ENCODE measurements at regions not wholly inside any gene's neighbourhood (a gene's known extent, or its start where the extent isn't known, plus 50 kb on each side); places are given as distances from the start of the nearest gene placed in this dataset.

GRCh38 chr2:194700116-194700515 is 956.9 kb upstream of the SLC39A10 start:
- Histone ChIP-seq H3K27ac (no peak overlapping the region), H3K27me3 (ENCODE audit: insufficient read depth, low read depth, severe bottlenecking) (no peaks in the 10 kb centered on the region), H3K36me3 (no peaks in the 10 kb centered on the region), H3K9me3 (ENCODE audit: severe bottlenecking) (no peaks in the 10 kb centered on the region), H3K4me3 (ENCODE audit: low read depth, low read length) (no peak overlapping the region)
- no peak for DNase-seq
- TF ChIP-seq, protein P1, sequence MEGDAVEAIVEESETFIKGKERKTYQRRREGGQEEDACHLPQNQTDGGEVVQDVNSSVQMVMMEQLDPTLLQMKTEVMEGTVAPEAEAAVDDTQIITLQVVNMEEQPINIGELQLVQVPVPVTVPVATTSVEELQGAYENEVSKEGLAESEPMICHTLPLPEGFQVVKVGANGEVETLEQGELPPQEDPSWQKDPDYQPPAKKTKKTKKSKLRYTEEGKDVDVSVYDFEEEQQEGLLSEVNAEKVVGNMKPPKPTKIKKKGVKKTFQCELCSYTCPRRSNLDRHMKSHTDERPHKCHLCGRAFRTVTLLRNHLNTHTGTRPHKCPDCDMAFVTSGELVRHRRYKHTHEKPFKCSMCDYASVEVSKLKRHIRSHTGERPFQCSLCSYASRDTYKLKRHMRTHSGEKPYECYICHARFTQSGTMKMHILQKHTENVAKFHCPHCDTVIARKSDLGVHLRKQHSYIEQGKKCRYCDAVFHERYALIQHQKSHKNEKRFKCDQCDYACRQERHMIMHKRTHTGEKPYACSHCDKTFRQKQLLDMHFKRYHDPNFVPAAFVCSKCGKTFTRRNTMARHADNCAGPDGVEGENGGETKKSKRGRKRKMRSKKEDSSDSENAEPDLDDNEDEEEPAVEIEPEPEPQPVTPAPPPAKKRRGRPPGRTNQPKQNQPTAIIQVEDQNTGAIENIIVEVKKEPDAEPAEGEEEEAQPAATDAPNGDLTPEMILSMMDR (IDR thresholded peaks at IDR 0.05; ENCODE audit: low read depth, low read length) = no peak

DNA sequence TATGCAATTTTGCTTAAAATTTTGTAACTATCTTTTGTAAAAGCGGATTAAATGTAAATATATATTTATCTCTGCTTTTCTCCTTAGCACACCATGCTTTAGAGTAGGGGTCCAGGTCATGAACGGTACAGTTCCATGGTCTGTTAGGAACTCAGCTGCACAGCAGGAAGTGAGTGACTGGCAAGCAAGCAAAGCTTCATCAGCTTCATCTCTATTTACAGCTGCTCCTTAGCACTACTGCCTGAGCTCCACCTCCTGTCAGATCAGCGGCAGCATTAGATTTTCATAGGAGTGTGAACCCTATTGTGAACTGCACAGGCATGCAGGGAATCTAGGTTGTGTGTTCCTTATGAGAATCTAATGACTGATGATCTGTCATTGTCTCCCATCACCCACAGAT is 959.0 kb upstream of the SLC39A10 start:
- H3K36me3 ChIP-seq = no peaks in the 10 kb centered on the region
- no peaks in the 10 kb centered on the region for H3K9me3 ChIP-seq (ENCODE audit: severe bottlenecking)
- H3K4me3 ChIP-seq (ENCODE audit: low read depth, low read length) = no peak overlapping the region
- TF ChIP-seq, protein P1 (IDR thresholded peaks at IDR 0.05; ENCODE audit: low read depth, low read length) = no peak
- peak; percentile 21 for DNase-seq
- no peak overlapping the region for H3K27ac ChIP-seq
- no peaks in the 10 kb centered on the region for H3K27me3 ChIP-seq (ENCODE audit: insufficient read depth, low read depth, severe bottlenecking)

- no peak for DNase-seq
- H3K4me3 ChIP-seq (ENCODE audit: low read depth, low read length) = no peak overlapping the region
- no peaks in the 10 kb centered on the region for H3K27me3 ChIP-seq (ENCODE audit: insufficient read depth, low read depth, severe bottlenecking)
- TF ChIP-seq, protein P1 (IDR thresholded peaks at IDR 0.05; ENCODE audit: low read depth, low read length) = no peak
- H3K9me3 ChIP-seq (ENCODE audit: severe bottlenecking) = no peaks in the 10 kb centered on the region
- H3K36me3 ChIP-seq = no peaks in the 10 kb centered on the region
- H3K27ac ChIP-seq = no peak overlapping the region
Measured at GRCh38 chr2:194697439-194697838, 959.6 kb upstream of the SLC39A10 start.

DNA sequence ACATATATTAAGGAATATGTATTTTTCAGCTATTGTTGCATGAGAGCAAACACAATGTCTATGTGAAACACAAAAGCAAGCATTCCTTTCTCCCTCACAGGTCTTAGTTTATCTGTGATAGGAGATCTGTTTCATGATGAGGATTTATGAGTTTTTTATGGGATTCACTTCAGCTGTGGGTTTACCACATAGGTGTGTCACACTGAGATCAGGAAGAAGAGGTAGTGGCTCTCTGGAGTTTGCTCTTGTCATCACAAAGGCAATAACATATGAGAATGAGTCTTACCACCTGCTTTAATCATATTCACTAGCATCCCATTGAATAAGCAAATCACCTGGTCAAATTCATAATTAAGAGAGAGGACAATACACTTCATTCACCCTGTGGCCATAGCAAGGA is 960.3 kb upstream of the SLC39A10 start:
- Histone ChIP-seq H3K36me3 (no peaks in the 10 kb centered on the region), H3K9me3 (ENCODE audit: severe bottlenecking) (no peaks in the 10 kb centered on the region), H3K4me3 (ENCODE audit: low read depth, low read length) (no peak overlapping the region), H3K27ac (no peak overlapping the region), H3K27me3 (ENCODE audit: insufficient read depth, low read depth, severe bottlenecking) (no peaks in the 10 kb centered on the region)
- TF ChIP-seq, protein P1 (IDR thresholded peaks at IDR 0.05; ENCODE audit: low read depth, low read length) = no peak
- no peak for DNase-seq

DNA sequence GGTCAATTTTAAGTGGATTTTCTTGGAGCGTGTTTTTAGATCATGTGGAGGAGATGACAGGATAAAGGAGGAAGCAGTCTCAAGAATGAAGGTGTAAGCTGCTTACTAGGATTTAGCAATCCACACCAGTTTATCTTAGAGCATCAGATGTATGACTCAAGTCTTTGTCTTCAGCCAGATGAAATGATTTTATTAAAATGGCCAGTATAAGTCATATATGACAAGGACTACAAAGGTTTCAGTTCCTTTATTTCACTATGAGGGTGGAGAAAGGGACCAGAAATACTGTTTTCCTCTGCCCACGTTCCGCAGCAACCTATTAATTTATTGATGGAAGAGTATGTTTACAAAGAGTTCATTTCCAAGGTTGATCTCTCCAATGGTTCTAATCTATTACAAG is 970.5 kb upstream of the SLC39A10 start:
- TF ChIP-seq, protein P1 (IDR thresholded peaks at IDR 0.05; ENCODE audit: low read depth, low read length) = no peak
- H3K36me3 ChIP-seq = no peaks in the 10 kb centered on the region
- H3K27me3 ChIP-seq (ENCODE audit: insufficient read depth, low read depth, severe bottlenecking) = no peaks in the 10 kb centered on the region
- no peaks in the 10 kb centered on the region for H3K9me3 ChIP-seq (ENCODE audit: severe bottlenecking)
- no peak overlapping the region for H3K27ac ChIP-seq
- no peak overlapping the region for H3K4me3 ChIP-seq (ENCODE audit: low read depth, low read length)
- no peak for DNase-seq

GRCh38 chr2:194674043-194674442 is 983.0 kb upstream of the SLC39A10 start:
- Histone ChIP-seq H3K27me3 (ENCODE audit: insufficient read depth, low read depth, severe bottlenecking) (no peaks in the 10 kb centered on the region), H3K4me3 (ENCODE audit: low read depth, low read length) (no peak overlapping the region), H3K9me3 (ENCODE audit: severe bottlenecking) (no peaks in the 10 kb centered on the region), H3K36me3 (no peaks in the 10 kb centered on the region), H3K27ac (no peak overlapping the region)
- TF ChIP-seq, protein P1 (IDR thresholded peaks at IDR 0.05; ENCODE audit: low read depth, low read length) = no peak
- DNase-seq = no peak

All from WERI-Rb-1 (cell line).